ENCODE measurements at regions not wholly inside any gene's neighbourhood (a gene's known extent, or its start where the extent isn't known, plus 50 kb on each side); places are given as distances from the start of the nearest gene placed in this dataset.

- TF ChIP-seq ATF3 (IDR thresholded peaks at IDR 0.05) (no peak), POLR2AphosphoS5 (IDR thresholded peaks at IDR 0.05; ENCODE audit: low read depth, low read length) (no peak), CEBPB (IDR thresholded peaks at IDR 0.05; ENCODE audit: low read depth) (no peak), FOSL1 (IDR thresholded peaks at IDR 0.05; ENCODE audit: low read depth) (no peak), RAD21 (IDR thresholded peaks at IDR 0.05; ENCODE audit: low read depth) (no peak), EZH2 (IDR thresholded peaks at IDR 0.05) (no peak), ZFX (IDR thresholded peaks at IDR 0.05) (no peak)
- Histone ChIP-seq H2AFZ (ENCODE audit: low read depth, low read length, poor library complexity, severe bottlenecking) (no peak overlapping the region), H3K27me3 (ENCODE audit: insufficient read depth, low read length) (no peaks in the 10 kb centered on the region), H3K9me3 (ENCODE audit: control insufficient read depth in 1 of 2, insufficient read depth in 1 of 2, low read depth in 1 of 2, low read length in 2 of 2) (no peaks in the 10 kb centered on the region), H3K27ac (ENCODE audit: low read depth, low read length) (no peak overlapping the region), H3K36me3 (ENCODE audit: control insufficient read depth in 1 of 2, insufficient read depth in 2 of 2, low read length in 2 of 2) (no peaks in the 10 kb centered on the region), H3K9me2 (ENCODE audit: insufficient read depth) (no peaks in the 10 kb centered on the region), H3K9ac (ENCODE audit: low read length) (no peak overlapping the region), H3K79me2 (ENCODE audit: insufficient read depth, low read length) (no peaks in the 10 kb centered on the region), H3K4me1 (ENCODE audit: control insufficient read depth in 1 of 2, insufficient read depth in 2 of 2, low read length in 2 of 2) (no peaks in the 10 kb centered on the region), H3K4me2 (ENCODE audit: low read length) (no peak overlapping the region), H3K4me3 (replicated peaks in 1 of 2; ENCODE audit: low read depth in 1 of 2, low read length in 2 of 2) (no peak overlapping the region), H4K20me1 (ENCODE audit: insufficient read depth) (no peaks in the 10 kb centered on the region)
- RAD21 ChIA-PET (ENCODE audit: low non-redundant PET in 1 of 2, low total read pairs in 2 of 2, uncharacterized antibody in 2 of 2, unreplicated experiment in 2 of 2), result no interaction called here
- DNase-seq (ENCODE audit: low read depth, low spot score) (no peak), ATAC-seq (no peak)
- intact Hi-C loops (cut with micrococcal nuclease), result no loop called here
- no TSS peak for BruUV-seq (replicated peaks)
- POLR2A ChIA-PET, result no interaction called here
- CTCF ChIA-PET, result no interaction called here
These were observed 962.5 kb downstream of the RPA4 start for GRCh38 chrX:97846228-97846627.

GRCh38 chrX:97846718-97847237 is 963.1 kb downstream of the RPA4 start:
- Histone ChIP-seq H3K4me3 (replicated peaks in 1 of 2; ENCODE audit: low read depth in 1 of 2, low read length in 2 of 2) (no peak overlapping the region), H2AFZ (ENCODE audit: low read depth, low read length, poor library complexity, severe bottlenecking) (no peak overlapping the region), H4K20me1 (ENCODE audit: insufficient read depth) (no peaks in the 10 kb centered on the region), H3K4me1 (ENCODE audit: control insufficient read depth in 1 of 2, insufficient read depth in 2 of 2, low read length in 2 of 2) (no peaks in the 10 kb centered on the region), H3K9me3 (ENCODE audit: control insufficient read depth in 1 of 2, insufficient read depth in 1 of 2, low read depth in 1 of 2, low read length in 2 of 2) (no peaks in the 10 kb centered on the region), H3K27ac (ENCODE audit: low read depth, low read length) (no peak overlapping the region), H3K27me3 (ENCODE audit: insufficient read depth, low read length) (no peaks in the 10 kb centered on the region), H3K9ac (ENCODE audit: low read length) (no peak overlapping the region), H3K36me3 (ENCODE audit: control insufficient read depth in 1 of 2, insufficient read depth in 2 of 2, low read length in 2 of 2) (no peaks in the 10 kb centered on the region), H3K79me2 (ENCODE audit: insufficient read depth, low read length) (no peaks in the 10 kb centered on the region), H3K4me2 (ENCODE audit: low read length) (no peak overlapping the region), H3K9me2 (ENCODE audit: insufficient read depth) (no peaks in the 10 kb centered on the region)
- no peak for DNase-seq (ENCODE audit: low read depth, low spot score)
- intact Hi-C loops (cut with micrococcal nuclease), result no loop called here
- POLR2A ChIA-PET, result no interaction called here
- no TSS peak for BruUV-seq (replicated peaks)
- RAD21 ChIA-PET (ENCODE audit: low non-redundant PET in 1 of 2, low total read pairs in 2 of 2, uncharacterized antibody in 2 of 2, unreplicated experiment in 2 of 2), result no interaction called here
- CTCF ChIA-PET, result no interaction called here
- no peak for ATAC-seq
- no peak for TF ChIP-seq REST (IDR thresholded peaks at IDR 0.05; ENCODE audit: low read depth)
- no peak for TF ChIP-seq EZH2 (IDR thresholded peaks at IDR 0.05)
- TF ChIP-seq CBX3 (IDR thresholded peaks at IDR 0.05; ENCODE audit: low read depth), result no peak
- TF ChIP-seq SRF (IDR thresholded peaks at IDR 0.05; ENCODE audit: low read depth), result no peak
- TF ChIP-seq CTCF (IDR thresholded peaks at IDR 0.05 in 2 of 3, conservative IDR thresholded peaks at IDR 0.05 in 1 of 3; ENCODE audit: borderline replicate concordance in 1 of 3, insufficient read depth in 1 of 3, low read depth in 2 of 3, low read length in 2 of 3), result no peak
- TF ChIP-seq EGR1 (IDR thresholded peaks at IDR 0.05; ENCODE audit: low read depth), result no peak
- TF ChIP-seq ATF3 (IDR thresholded peaks at IDR 0.05), result no peak
- no peak for TF ChIP-seq ELF1 (IDR thresholded peaks at IDR 0.05; ENCODE audit: borderline replicate concordance, low read depth)
- TF ChIP-seq TCF7L2 (IDR thresholded peaks at IDR 0.05; ENCODE audit: borderline replicate concordance, extremely low read depth, insufficient read depth, insufficient read length), result no peak

Measured in HCT116 (cell line).